H9 (cell line): ENCODE measurements at regions not wholly inside any gene's neighbourhood (a gene's known extent, or its start where the extent isn't known, plus 50 kb on each side); places are given as distances from the start of the nearest gene placed in this dataset.

Experiments used
- DNase-seq: peaks from one replicate; pipeline ENCODE4 v3.0.0-alpha.2; 2017
- H2AFZ ChIP-seq: one replicate; pipeline ENCODE4 v1.6.1; 2013; ENCODE audit warnings: mild to moderate bottlenecking, low read length, control low read depth, moderate library complexity
- H2AK5ac ChIP-seq: 2 replicates; pipeline ENCODE4 v1.6.1; 2013; ENCODE audit warnings: low read length, control low read depth, mixed read lengths; ENCODE audit not compliant: insufficient read length
- H2BK120ac ChIP-seq: one replicate; pipeline ENCODE4 v1.6.1; 2013; ENCODE audit warnings: low read depth, mild to moderate bottlenecking, low read length, control low read depth, inconsistent platforms; ENCODE audit not compliant: poor library complexity, severe bottlenecking
- H2BK12ac ChIP-seq: 2 replicates; pipeline ENCODE4 v1.6.1; 2013; ENCODE audit warnings: low read length, control low read depth, mixed read lengths, low read depth; ENCODE audit not compliant: insufficient read length
- H2BK15ac ChIP-seq: 2 replicates; pipeline ENCODE4 v1.6.1; 2013; ENCODE audit warnings: low read depth, low read length, control low read depth
- H2BK20ac ChIP-seq: one replicate; pipeline ENCODE4 v1.6.1; 2013; ENCODE audit warnings: low read depth, mild to moderate bottlenecking, low read length, control low read depth, inconsistent platforms; ENCODE audit not compliant: poor library complexity, severe bottlenecking
- H2BK5ac ChIP-seq: 2 replicates; pipeline ENCODE4 v1.6.1; 2013; ENCODE audit warnings: low read length, control low read depth, mixed read lengths; ENCODE audit not compliant: insufficient read length
- H3K14ac ChIP-seq: 2 replicates; pipeline ENCODE4 v1.6.1; 2013; ENCODE audit warnings: low read length, control low read depth; ENCODE audit not compliant: insufficient read depth
- H3K18ac ChIP-seq: 2 replicates; pipeline ENCODE4 v1.6.1; 2013; ENCODE audit warnings: low read depth, mild to moderate bottlenecking, mixed read lengths, low read length, control low read depth; ENCODE audit not compliant: insufficient read length
- H3K23ac ChIP-seq: 2 replicates; pipeline ENCODE4 v1.6.1; 2013; ENCODE audit warnings: low read length, control low read depth, mixed read lengths, low read depth; ENCODE audit not compliant: insufficient read length
- H3K23me2 ChIP-seq: 2 replicates; pipeline ENCODE4 v1.6.1; 2013; ENCODE audit warnings: low read depth, mild to moderate bottlenecking, mixed read lengths, low read length, control low read depth; ENCODE audit not compliant: insufficient read length, poor library complexity, severe bottlenecking
- H3K27ac ChIP-seq: 2 replicates; pipeline ENCODE4 v1.5.1; 2013; ENCODE audit warnings: low read length, control low read depth, mixed read lengths, low read depth; ENCODE audit not compliant: insufficient read length
- H3K27me3 ChIP-seq: 2 replicates; pipeline ENCODE4 v1.6.1; 2013; ENCODE audit warnings: low read length, control low read depth, inconsistent platforms; ENCODE audit not compliant: insufficient read depth
- H3K4ac ChIP-seq: 2 replicates; pipeline ENCODE4 v1.6.1; 2013; ENCODE audit warnings: low read depth, mild to moderate bottlenecking, control low read depth, inconsistent platforms, low read length, moderate library complexity
- H3K4me1 ChIP-seq: 2 replicates; pipeline ENCODE4 v1.6.1; 2013; ENCODE audit warnings: low read length, control low read depth, inconsistent platforms; ENCODE audit not compliant: insufficient read depth
- H3K4me2 ChIP-seq: 2 replicates; pipeline ENCODE4 v1.6.1; 2013; ENCODE audit warnings: low read length, control low read depth, mixed read lengths; ENCODE audit not compliant: insufficient read length, insufficient read depth
- H3K56ac ChIP-seq: 2 replicates; pipeline ENCODE4 v1.6.1; 2013; ENCODE audit warnings: low read depth, mild to moderate bottlenecking, mixed read lengths, low read length, control low read depth; ENCODE audit not compliant: insufficient read length
- H3K79me1 ChIP-seq: 2 replicates; pipeline ENCODE4 v1.6.1; 2013; ENCODE audit warnings: low read depth, mild to moderate bottlenecking, moderate library complexity, low read length, control low read depth, inconsistent platforms; ENCODE audit not compliant: insufficient read depth, poor library complexity, severe bottlenecking
- H3K79me2 ChIP-seq: 2 replicates; pipeline ENCODE4 v1.6.1; 2013; ENCODE audit warnings: low read length, control low read depth, inconsistent platforms; ENCODE audit not compliant: insufficient read depth
- H3K9ac ChIP-seq: 2 replicates; pipeline ENCODE4 v1.6.1; 2013; ENCODE audit warnings: low read length, control low read depth, mixed read lengths; ENCODE audit not compliant: insufficient read length; ENCODE audit errors: extremely low read depth
- H3K9me3 ChIP-seq: one replicate; pipeline ENCODE4 v1.6.1; 2013; ENCODE audit warnings: low read depth, low read length, inconsistent platforms; ENCODE audit not compliant: control insufficient read depth
- H3T11ph ChIP-seq: one replicate; pipeline ENCODE4 v1.6.1; 2013; ENCODE audit warnings: mild to moderate bottlenecking, low read length, control low read depth, inconsistent platforms
- H4K20me1 ChIP-seq: one replicate; pipeline ENCODE4 v1.6.1; 2013; ENCODE audit not compliant: control insufficient read depth, insufficient read length, insufficient read depth
- H4K5ac ChIP-seq: 2 replicates; pipeline ENCODE4 v1.6.1; 2013; ENCODE audit warnings: low read depth, mild to moderate bottlenecking, mixed read lengths, low read length, control low read depth; ENCODE audit not compliant: insufficient read length
- H4K8ac ChIP-seq: replicated peaks from 2 replicates; pipeline ENCODE4 v1.6.1; 2013; ENCODE audit warnings: low read length, control low read depth, mixed read lengths, low read depth; ENCODE audit not compliant: insufficient read length
- H4K91ac ChIP-seq: 2 replicates; pipeline ENCODE4 v1.6.1; 2013; ENCODE audit warnings: low read depth, mild to moderate bottlenecking, moderate library complexity, mixed read lengths, low read length, control low read depth; ENCODE audit not compliant: insufficient read length
- H3K27ac Mint-ChIP-seq, 3 experiments: 2 replicates in 2 of 3; 3 replicates in 1 of 3; pipeline ENCODE4 v1.8.0; 2020 to 2021; ENCODE audit warnings: mixed read lengths in 3 of 3, mild to moderate bottlenecking in 1 of 3, moderate library complexity in 1 of 3
- H3K27me3 Mint-ChIP-seq: 2 replicates; pipeline ENCODE4 v1.8.0; 2021; ENCODE audit warnings: low read depth, mild to moderate bottlenecking, moderate library complexity, mixed read lengths
- H3K36me3 Mint-ChIP-seq, 3 experiments: 2 replicates in 2 of 3; 3 replicates in 1 of 3; pipeline ENCODE4 v1.8.0; 2020 to 2021; ENCODE audit warnings: low read depth in 3 of 3, mixed read lengths in 3 of 3; ENCODE audit not compliant: insufficient read depth in 1 of 3
- H3K4me1 Mint-ChIP-seq, 2 experiments: 2 replicates each; pipeline ENCODE4 v1.8.0; 2020; ENCODE audit warnings: mixed read lengths in 2 of 2
- H3K4me3 Mint-ChIP-seq, 2 experiments: 2 replicates in 1 of 2; 3 replicates in 1 of 2; pipeline ENCODE4 v1.8.0; 2020 to 2021; ENCODE audit warnings: mild to moderate bottlenecking in 2 of 2, mixed read lengths in 2 of 2, moderate library complexity in 1 of 2
- H3K9me3 Mint-ChIP-seq, 2 experiments: 2 replicates in 1 of 2; 3 replicates in 1 of 2; pipeline ENCODE4 v1.8.0; 2020; ENCODE audit warnings: mild to moderate bottlenecking in 2 of 2, mixed read lengths in 2 of 2, moderate library complexity in 1 of 2
- WGBS: extraction: QIAGEN DNeasy Blood & Tissue Kit; methylation state at CpG from one replicate; pipeline ENCODE4 v1.1.7; 2013; ENCODE audit warnings: missing lambda C conversion rate, low lambda C conversion rate, mixed read lengths; ENCODE audit not compliant: insufficient read length; ENCODE audit errors: extremely low coverage; 5-methylcytosine and 5-hydroxymethylcytosine counted together
- TF ChIP-seq, protein P1 (sequence below): fragments of 200-600 bp; sonication (generic); conservative IDR thresholded peaks from 3 replicates; pipeline ENCODE4 v1.8.0; 2021; ENCODE audit warnings: antibody characterized with exemption, mild to moderate bottlenecking

DNA sequence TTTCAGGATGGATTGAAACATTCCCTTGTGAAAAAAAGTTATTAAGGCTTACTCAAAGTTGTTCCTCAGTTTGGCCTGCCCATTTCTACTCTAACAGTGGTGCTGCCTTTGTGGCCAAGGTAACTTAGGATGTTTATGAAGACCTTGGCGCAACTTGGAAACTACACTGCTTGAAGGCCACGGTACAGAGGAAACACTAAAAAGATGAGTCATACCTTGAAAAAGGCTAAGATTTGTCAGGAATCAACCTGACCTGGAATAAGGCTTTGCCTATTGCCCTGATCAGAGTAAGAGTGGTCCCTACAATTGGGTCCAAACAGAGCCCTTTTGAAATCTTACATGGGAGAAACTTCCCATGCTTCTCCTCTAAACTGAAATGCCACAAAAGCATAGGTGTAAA lies 119.9 kb upstream of the MOCS1 start:
- H3K4me2 ChIP-seq: no peak overlapping the region

More for the DNA sequence above, 119.9 kb upstream of the MOCS1 start:
- DNase-seq: no peak
- no peak overlapping the region for H3K27ac ChIP-seq
- WGBS: no CpG with 5 or more reads among the region's 2 CpGs
- H3K14ac ChIP-seq: no peak overlapping the region
- no peak overlapping the region for H3K9ac ChIP-seq
- H2BK12ac ChIP-seq: no peak overlapping the region
- Mint-ChIP-seq H3K27me3 (no peaks in the 10 kb centered on the region), H3K27ac (no peak overlapping the region), H3K4me1 (no peaks in the 10 kb centered on the region), H3K4me3 (no peak overlapping the region), H3K36me3 (peaks cover 0 to 10% (median 0%) of the 10 kb centered on the region in 3 experiments; a peak in 1 of 7 replicates), H3K9me3 (peaks cover 2 to 16% of the 10 kb centered on the region in 2 experiments; a peak in 4 of 5 replicates)
- no peaks in the 10 kb centered on the region for H3K27me3 ChIP-seq
- H2AFZ ChIP-seq: no peak overlapping the region
- no peak overlapping the region for H2BK15ac ChIP-seq
- no peak overlapping the region for H2BK5ac ChIP-seq
- H3K79me1 ChIP-seq: no peaks in the 10 kb centered on the region
- H3K9me3 ChIP-seq: no peaks in the 10 kb centered on the region
- TF ChIP-seq, protein P1, sequence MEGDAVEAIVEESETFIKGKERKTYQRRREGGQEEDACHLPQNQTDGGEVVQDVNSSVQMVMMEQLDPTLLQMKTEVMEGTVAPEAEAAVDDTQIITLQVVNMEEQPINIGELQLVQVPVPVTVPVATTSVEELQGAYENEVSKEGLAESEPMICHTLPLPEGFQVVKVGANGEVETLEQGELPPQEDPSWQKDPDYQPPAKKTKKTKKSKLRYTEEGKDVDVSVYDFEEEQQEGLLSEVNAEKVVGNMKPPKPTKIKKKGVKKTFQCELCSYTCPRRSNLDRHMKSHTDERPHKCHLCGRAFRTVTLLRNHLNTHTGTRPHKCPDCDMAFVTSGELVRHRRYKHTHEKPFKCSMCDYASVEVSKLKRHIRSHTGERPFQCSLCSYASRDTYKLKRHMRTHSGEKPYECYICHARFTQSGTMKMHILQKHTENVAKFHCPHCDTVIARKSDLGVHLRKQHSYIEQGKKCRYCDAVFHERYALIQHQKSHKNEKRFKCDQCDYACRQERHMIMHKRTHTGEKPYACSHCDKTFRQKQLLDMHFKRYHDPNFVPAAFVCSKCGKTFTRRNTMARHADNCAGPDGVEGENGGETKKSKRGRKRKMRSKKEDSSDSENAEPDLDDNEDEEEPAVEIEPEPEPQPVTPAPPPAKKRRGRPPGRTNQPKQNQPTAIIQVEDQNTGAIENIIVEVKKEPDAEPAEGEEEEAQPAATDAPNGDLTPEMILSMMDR: no peak
- H4K91ac ChIP-seq: no peak overlapping the region
- no peaks in the 10 kb centered on the region for H3K79me2 ChIP-seq
- no peak overlapping the region for H3K18ac ChIP-seq
- no peak overlapping the region for H3K4ac ChIP-seq
- H2BK20ac ChIP-seq: no peak overlapping the region
- H3K23ac ChIP-seq: no peak overlapping the region
- H4K5ac ChIP-seq: no peak overlapping the region
- no peak overlapping the region for H3T11ph ChIP-seq
- peaks cover 2% of the 10 kb centered on the region for H3K23me2 ChIP-seq
- H2AK5ac ChIP-seq: no peak overlapping the region
- no peak overlapping the region for H2BK120ac ChIP-seq
- H3K56ac ChIP-seq: no peak overlapping the region
- no peak overlapping the region for H4K8ac ChIP-seq
- no peaks in the 10 kb centered on the region for H3K4me1 ChIP-seq
- no peaks in the 10 kb centered on the region for H4K20me1 ChIP-seq
